Ovary (tissue), 7 donors: ENCODE measurements at regions not wholly inside any gene's neighbourhood (a gene's known extent, or its start where the extent isn't known, plus 50 kb on each side); places are given as distances from the start of the nearest gene placed in this dataset.

ENCODE experiments used
- DNase-seq, 5 donors: peaks; one replicate each; pipeline ENCODE4 v3.0.0-alpha.2; 2019 to 2020
- H3K27ac ChIP-seq, 2 donors: fragments of 200-600 bp; one replicate each; pipeline versions ENCODE4 v1.5.1 to v1.8.0; 2019 to 2022
- H3K27me3 ChIP-seq: fragments of 200-600 bp; one replicate; pipeline ENCODE4 v1.8.0; 2022
- H3K36me3 ChIP-seq: fragments of 200-600 bp; sonication (generic); one replicate; pipeline ENCODE4 v1.5.1; 2019
- H3K4me1 ChIP-seq: one replicate; pipeline ENCODE4 v1.8.1; 2013; ENCODE audit warnings: mild to moderate bottlenecking, moderate library complexity; ENCODE audit not compliant: insufficient read depth
- H3K4me3 ChIP-seq: fragments of 200-600 bp; sonication (generic); one replicate; pipeline ENCODE4 v1.5.1; 2017
- H3K9me3 ChIP-seq, 2 donors: fragments of 200-600 bp in 1 of 2; sonication (generic) in 1 of 2; one replicate each; pipeline versions ENCODE4 v1.5.1 to v1.8.1; 2013 to 2019; ENCODE audit warnings: mild to moderate bottlenecking in 1 of 2, moderate library complexity in 1 of 2
- EP300 ChIP-seq: sonication (generic); formaldehyde crosslinking; IDR thresholded peaks from one replicate; pipeline ENCODE4 v1.6.1; 2017; ENCODE audit warnings: antibody characterized with exemption
- POLR2A ChIP-seq: fragments of 450-650 bp; IDR thresholded peaks from one replicate; pipeline ENCODE4 v1.6.1; 2017; ENCODE audit warnings: antibody characterized with exemption, mild to moderate bottlenecking, moderate library complexity
- WGBS, 3 donors: extraction: QIAGEN DNeasy Blood & Tissue Kit in 1 of 3; methylation state at CpG; one replicate each; pipeline versions ENCODE4 v1.1.5 to v1.1.7; 2013 to 2017; 5-methylcytosine and 5-hydroxymethylcytosine counted together
- intact Hi-C, 4 donors: fragments of 100-400 bp; cut with DNase I; formaldehyde crosslinking; loops; one replicate each; pipeline versions ENCODE4 v1.11.0 to v1.15.1; 2022 to 2023
- TF ChIP-seq, protein P1 (sequence below), 3 donors: fragments of 450-650 bp in 2 of 3; fragments of 200-600 bp in 1 of 3; IDR thresholded peaks; one replicate each; pipeline versions ENCODE4 v1.5.1 to v1.8.0; 2016 to 2022; ENCODE audit warnings: antibody characterized with exemption in 3 of 3, mild to moderate bottlenecking in 1 of 3
- donor health status: DM: no; HTN: no; CAD: no; lungs with moderate emphysema.
- donor health status: DM: no; HTN: no; CAD: no.
- donor health status: Bipolar disorder and iron deficiency.
- donor health status: DM: no; HTN: no; CAD: no.
- donor health status: DM: yes; HTN: yes; CAD: no.

- intact Hi-C loops = no loop called here
- no peak for DNase-seq
Observed at GRCh38 chr7:128145191-128145590, 95.9 kb upstream of the LEP start.

GRCh38 chr7:128146052-128146451 lies 95.0 kb upstream of the LEP start:
- no peak overlapping the region for H3K4me3 ChIP-seq
- DNase-seq = no peak
- 16 to 65% (median 59%) methylated on average over 4 of the region's 4 CpGs for WGBS, 3 donors
- no peaks in the 10 kb centered on the region for H3K9me3 ChIP-seq
- no peaks in the 10 kb centered on the region for H3K36me3 ChIP-seq
- H3K27ac ChIP-seq = no peak overlapping the region
- H3K27me3 ChIP-seq = no peaks in the 10 kb centered on the region
- intact Hi-C loops = no loop called here
- TF ChIP-seq, protein P1, sequence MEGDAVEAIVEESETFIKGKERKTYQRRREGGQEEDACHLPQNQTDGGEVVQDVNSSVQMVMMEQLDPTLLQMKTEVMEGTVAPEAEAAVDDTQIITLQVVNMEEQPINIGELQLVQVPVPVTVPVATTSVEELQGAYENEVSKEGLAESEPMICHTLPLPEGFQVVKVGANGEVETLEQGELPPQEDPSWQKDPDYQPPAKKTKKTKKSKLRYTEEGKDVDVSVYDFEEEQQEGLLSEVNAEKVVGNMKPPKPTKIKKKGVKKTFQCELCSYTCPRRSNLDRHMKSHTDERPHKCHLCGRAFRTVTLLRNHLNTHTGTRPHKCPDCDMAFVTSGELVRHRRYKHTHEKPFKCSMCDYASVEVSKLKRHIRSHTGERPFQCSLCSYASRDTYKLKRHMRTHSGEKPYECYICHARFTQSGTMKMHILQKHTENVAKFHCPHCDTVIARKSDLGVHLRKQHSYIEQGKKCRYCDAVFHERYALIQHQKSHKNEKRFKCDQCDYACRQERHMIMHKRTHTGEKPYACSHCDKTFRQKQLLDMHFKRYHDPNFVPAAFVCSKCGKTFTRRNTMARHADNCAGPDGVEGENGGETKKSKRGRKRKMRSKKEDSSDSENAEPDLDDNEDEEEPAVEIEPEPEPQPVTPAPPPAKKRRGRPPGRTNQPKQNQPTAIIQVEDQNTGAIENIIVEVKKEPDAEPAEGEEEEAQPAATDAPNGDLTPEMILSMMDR (IDR thresholded peaks at IDR 0.05) = no peak
- no peak for TF ChIP-seq EP300
- no peak for TF ChIP-seq POLR2A
- no peaks in the 10 kb centered on the region for H3K4me1 ChIP-seq

More at GRCh38 chr7:128145191-128145590, 95.9 kb upstream of the LEP start:
- no peak overlapping the region for H3K27ac ChIP-seq
- no peak overlapping the region for H3K4me3 ChIP-seq
- H3K4me1 ChIP-seq = no peaks in the 10 kb centered on the region
- TF ChIP-seq, protein P1 (IDR thresholded peaks at IDR 0.05) = no peak
- TF ChIP-seq EP300 (no peak), POLR2A (no peak)
- no peaks in the 10 kb centered on the region for H3K9me3 ChIP-seq
- no peaks in the 10 kb centered on the region for H3K36me3 ChIP-seq
- H3K27me3 ChIP-seq = no peaks in the 10 kb centered on the region
- 43 to 66% (median 46%) methylated on average over 2 of the region's 2 CpGs for WGBS, 3 donors

- no peak overlapping the region for H3K4me3 ChIP-seq
- H3K9me3 ChIP-seq = no peaks in the 10 kb centered on the region
- no peak for DNase-seq
- 35 to 52% (median 40%) methylated on average over 4 of the region's 4 CpGs for WGBS, 3 donors
- H3K27ac ChIP-seq = no peak overlapping the region
- no peak for TF ChIP-seq EP300
- no peak for TF ChIP-seq POLR2A
- TF ChIP-seq, protein P1 (IDR thresholded peaks at IDR 0.05) = no peak
- H3K27me3 ChIP-seq = no peaks in the 10 kb centered on the region
- no peaks in the 10 kb centered on the region for H3K36me3 ChIP-seq
- intact Hi-C loops = no loop called here
- H3K4me1 ChIP-seq = no peaks in the 10 kb centered on the region
Observed at GRCh38 chr7:128148676-128149075, 92.4 kb upstream of the LEP start.

GRCh38 chr7:128150223-128150865 lies 90.7 kb upstream of the LEP start:
- intact Hi-C loops = no loop called here
- H3K27me3 ChIP-seq = no peaks in the 10 kb centered on the region
- no peak for DNase-seq
- H3K9me3 ChIP-seq = no peaks in the 10 kb centered on the region
- H3K4me3 ChIP-seq = no peak overlapping the region
- WGBS, 3 donors = 81 to 89% (median 85%) methylated on average over 7 of the region's 7 CpGs
- H3K4me1 ChIP-seq = no peaks in the 10 kb centered on the region
- TF ChIP-seq, protein P1 (IDR thresholded peaks at IDR 0.05) = no peak
- TF ChIP-seq EP300 = no peak
- no peak for TF ChIP-seq POLR2A
- no peaks in the 10 kb centered on the region for H3K36me3 ChIP-seq
- H3K27ac ChIP-seq = no peak overlapping the region
